WTC11 (cell line): ENCODE measurements at regions not wholly inside any gene's neighbourhood (a gene's known extent, or its start where the extent isn't known, plus 50 kb on each side); places are given as distances from the start of the nearest gene placed in this dataset.
A peak's percentile ranks its signal among the peaks of the same experiment; 100 is the strongest.

ENCODE experiments used
- ATAC-seq: fragments of 200-7000 bp; cut with Tn5 transposase; 2 replicates; pipeline ENCODE4 v1.10.0; 2021; ENCODE audit warnings: mild to moderate bottlenecking, moderate library complexity
- CTCF ChIA-PET: fragments of 300-600 bp; sonication (Branson Sonifier 250); formaldehyde crosslinking; loops from one replicate; lab custom pipeline; 2021; ENCODE audit warnings: antibody characterized with exemption; lab: Charles Lee
- POLR2A ChIA-PET: fragments of 350-600 bp; sonication (Branson Sonifier 250); formaldehyde crosslinking; loops from one replicate; lab custom pipeline; 2021; ENCODE audit warnings: antibody characterized with exemption; lab: Charles Lee
- DNase-seq: peaks from one replicate; pipeline ENCODE4 v3.0.0; 2021; ENCODE audit warnings: low spot score
- H3K27ac Mint-ChIP-seq: 2 replicates; pipeline ENCODE4 v1.8.0; 2021; ENCODE audit warnings: mixed read lengths
- H3K27me3 Mint-ChIP-seq: 2 replicates; pipeline ENCODE4 v1.8.0; 2021; ENCODE audit warnings: low read depth, mild to moderate bottlenecking, moderate library complexity, mixed read lengths
- H3K36me3 Mint-ChIP-seq: 2 replicates; pipeline ENCODE4 v1.8.0; 2021; ENCODE audit warnings: mixed read lengths
- H3K4me1 Mint-ChIP-seq: 2 replicates; pipeline ENCODE4 v1.8.0; 2022; ENCODE audit warnings: mixed read lengths
- H3K4me3 Mint-ChIP-seq: 2 replicates; pipeline ENCODE4 v1.8.0; 2021; ENCODE audit warnings: mild to moderate bottlenecking, moderate library complexity, mixed read lengths
- H3K9me3 Mint-ChIP-seq: 2 replicates; pipeline ENCODE4 v1.8.0; 2021; ENCODE audit warnings: mixed read lengths
- CBFB ChIP-seq: sonication (generic); formaldehyde crosslinking; IDR thresholded peaks from 2 replicates; pipeline ENCODE4 v1.8.1; 2022; ENCODE audit warnings: mild to moderate bottlenecking, low read depth, missing genetic modification reagents
- CDX4 ChIP-seq: fragments of 250-450 bp; sonication (Bioruptor Pico); IDR thresholded peaks from 2 replicates; pipeline ENCODE4 v1.9.0; 2021; ENCODE audit warnings: moderate library complexity, mild to moderate bottlenecking, inconsistent platforms, borderline replicate concordance
- CREM ChIP-seq: sonication (generic); formaldehyde crosslinking; IDR thresholded peaks from 2 replicates; pipeline ENCODE4 v1.8.1; 2022; ENCODE audit warnings: mild to moderate bottlenecking, missing genetic modification reagents, moderate library complexity
- CTCF ChIP-seq: fragments of 200-600 bp; IDR thresholded peaks from 2 replicates; pipeline ENCODE4 v1.8.0; 2022; ENCODE audit warnings: antibody characterized with exemption
- E2F5 ChIP-seq: sonication (generic); formaldehyde crosslinking; IDR thresholded peaks from 2 replicates; pipeline ENCODE4 v1.8.1; 2022; ENCODE audit warnings: mild to moderate bottlenecking, moderate library complexity, missing genetic modification reagents
- ELF4 ChIP-seq: sonication (generic); formaldehyde crosslinking; IDR thresholded peaks from 2 replicates; pipeline ENCODE4 v1.8.1; 2022; ENCODE audit warnings: low read depth, mild to moderate bottlenecking, moderate library complexity, missing genetic modification reagents
- EMX1 ChIP-seq: fragments of 250-450 bp; sonication (Bioruptor Pico); IDR thresholded peaks from 2 replicates; pipeline ENCODE4 v1.8.0; 2021; ENCODE audit warnings: mild to moderate bottlenecking
- FOXK1 ChIP-seq: sonication (generic); formaldehyde crosslinking; IDR thresholded peaks from 2 replicates; pipeline ENCODE4 v1.8.0; 2022; ENCODE audit warnings: mild to moderate bottlenecking, moderate library complexity, missing genetic modification reagents
- GABPB1 ChIP-seq: sonication (generic); formaldehyde crosslinking; IDR thresholded peaks from 2 replicates; pipeline ENCODE4 v1.8.1; 2023; ENCODE audit warnings: mild to moderate bottlenecking, missing genetic modification reagents
- IRF2 ChIP-seq: sonication (generic); formaldehyde crosslinking; IDR thresholded peaks from 2 replicates; pipeline ENCODE4 v1.8.0; 2022; ENCODE audit warnings: low read depth, missing genetic modification reagents, borderline replicate concordance
- JUN ChIP-seq: sonication (generic); formaldehyde crosslinking; IDR thresholded peaks from 2 replicates; pipeline ENCODE4 v1.8.0; 2023; ENCODE audit warnings: mild to moderate bottlenecking, missing genetic modification reagents
- KAT7 ChIP-seq: sonication (generic); formaldehyde crosslinking; IDR thresholded peaks from 2 replicates; pipeline ENCODE4 v1.8.1; 2023; ENCODE audit warnings: missing genetic modification reagents, mild to moderate bottlenecking, borderline replicate concordance
- MLX ChIP-seq: sonication (generic); formaldehyde crosslinking; IDR thresholded peaks from 2 replicates; pipeline ENCODE4 v1.8.1; 2023; ENCODE audit warnings: mild to moderate bottlenecking, missing genetic modification reagents, moderate library complexity
- MXD4 ChIP-seq: fragments of 250-450 bp; sonication (Bioruptor Pico); IDR thresholded peaks from 2 replicates; pipeline ENCODE4 v1.8.0; 2021; ENCODE audit warnings: mild to moderate bottlenecking, moderate library complexity, borderline replicate concordance
- MYBL2 ChIP-seq: sonication (generic); formaldehyde crosslinking; IDR thresholded peaks from 2 replicates; pipeline ENCODE4 v1.8.1; 2023; ENCODE audit warnings: mild to moderate bottlenecking, moderate library complexity, missing genetic modification reagents
- NR2C2 ChIP-seq: sonication (generic); formaldehyde crosslinking; IDR thresholded peaks from 2 replicates; pipeline ENCODE4 v1.8.0; 2022; ENCODE audit warnings: mild to moderate bottlenecking, missing genetic modification reagents
- SOX15 ChIP-seq: fragments of 250-450 bp; sonication (Bioruptor Pico); IDR thresholded peaks from 2 replicates; pipeline ENCODE4 v1.9.0; 2021; ENCODE audit warnings: mild to moderate bottlenecking
- TP53 ChIP-seq: sonication (generic); formaldehyde crosslinking; IDR thresholded peaks from 2 replicates; pipeline ENCODE4 v1.8.1; 2023; ENCODE audit warnings: mild to moderate bottlenecking, missing genetic modification reagents
- USF2 ChIP-seq: sonication (generic); formaldehyde crosslinking; IDR thresholded peaks from 2 replicates; pipeline ENCODE4 v1.8.1; 2023; ENCODE audit warnings: mild to moderate bottlenecking, missing genetic modification reagents, moderate library complexity
- ZBTB21 ChIP-seq: sonication (generic); formaldehyde crosslinking; IDR thresholded peaks from 2 replicates; pipeline ENCODE4 v1.8.1; 2023; ENCODE audit warnings: mild to moderate bottlenecking, missing genetic modification reagents, borderline replicate concordance
- ZBTB43 ChIP-seq: sonication (generic); formaldehyde crosslinking; IDR thresholded peaks from 2 replicates; pipeline ENCODE4 v1.8.1; 2023; ENCODE audit warnings: mild to moderate bottlenecking, missing genetic modification reagents
- ZNF232 ChIP-seq: sonication (generic); formaldehyde crosslinking; IDR thresholded peaks from 2 replicates; pipeline ENCODE4 v1.8.0; 2022; ENCODE audit warnings: mild to moderate bottlenecking, missing genetic modification reagents
- ZNF281 ChIP-seq: sonication (generic); formaldehyde crosslinking; IDR thresholded peaks from 2 replicates; pipeline ENCODE4 v1.8.0; 2023; ENCODE audit warnings: mild to moderate bottlenecking, missing genetic modification reagents
- ZNF416 ChIP-seq: fragments of 250-450 bp; sonication (Bioruptor Pico); IDR thresholded peaks from 2 replicates; pipeline ENCODE4 v1.9.0; 2021; ENCODE audit warnings: mild to moderate bottlenecking, inconsistent platforms
- ZNF425 ChIP-seq: fragments of 250-450 bp; sonication (Bioruptor Pico); conservative IDR thresholded peaks from 2 replicates; pipeline ENCODE4 v1.9.0; 2021; ENCODE audit warnings: mild to moderate bottlenecking

- Mint-ChIP-seq H3K4me3 (no peak overlapping the region), H3K9me3 (no peaks in the 10 kb centered on the region), H3K36me3 (no peaks in the 10 kb centered on the region), H3K27me3 (no peaks in the 10 kb centered on the region; the same call in none of the 2 replicates), H3K4me1 (peaks cover 12% of the 10 kb centered on the region), H3K27ac (no peak overlapping the region)
- no peak for TF ChIP-seq EMX1
- no peak for TF ChIP-seq ZNF425 (CRISPR knock-in tag)
- no peak for TF ChIP-seq TP53
- TF ChIP-seq SOX15 (CRISPR knock-in tag): no peak
- TF ChIP-seq JUN (CRISPR knock-in tag): no peak
- no peak for TF ChIP-seq CBFB (CRISPR knock-in tag)
- no peak for TF ChIP-seq ZBTB21
- no peak for TF ChIP-seq MXD4 (CRISPR knock-in tag)
- no peak for TF ChIP-seq ZNF232 (CRISPR knock-in tag)
- TF ChIP-seq MYBL2 (CRISPR knock-in tag): no peak
- no peak for TF ChIP-seq E2F5
- TF ChIP-seq USF2 (CRISPR knock-in tag): no peak
- TF ChIP-seq CREM: no peak
- TF ChIP-seq CTCF: no peak
- no peak for TF ChIP-seq ELF4 (CRISPR knock-in tag)
- no peak for TF ChIP-seq KAT7 (CRISPR knock-in tag)
- TF ChIP-seq GABPB1 (CRISPR knock-in tag): no peak
- no peak for TF ChIP-seq ZNF281 (CRISPR knock-in tag)
- POLR2A ChIA-PET: no interaction called here
- DNase-seq: peak; percentile 6
- CTCF ChIA-PET: no interaction called here
- no peak for ATAC-seq
These were observed 151.8 kb upstream of the SOX1 start for GRCh38 chr13:111915104-111915551.

GRCh38 chr13:111916201-111916600, 150.7 kb upstream of the SOX1 start:
- DNase-seq (no peak), ATAC-seq (no peak)
- ChIA-PET POLR2A (no interaction called here), CTCF (no interaction called here)
- H3K36me3 Mint-ChIP-seq: no peaks in the 10 kb centered on the region
- no peak overlapping the region for H3K27ac Mint-ChIP-seq
- H3K9me3 Mint-ChIP-seq: no peaks in the 10 kb centered on the region
- H3K4me1 Mint-ChIP-seq: peaks cover 18% of the 10 kb centered on the region
- no peak overlapping the region for H3K4me3 Mint-ChIP-seq
- H3K27me3 Mint-ChIP-seq: no peaks in the 10 kb centered on the region; the same call in none of the 2 replicates
- TF ChIP-seq ZNF416 (CRISPR knock-in tag) (no peak), ZBTB43 (CRISPR knock-in tag) (no peak), IRF2 (no peak), NR2C2 (no peak), MLX (CRISPR knock-in tag) (no peak), CDX4 (no peak), FOXK1 (CRISPR knock-in tag) (no peak)
